ENCODE measurements at regions not wholly inside any gene's neighbourhood (a gene's known extent, or its start where the extent isn't known, plus 50 kb on each side); places are given as distances from the start of the nearest gene placed in this dataset.

DNA sequence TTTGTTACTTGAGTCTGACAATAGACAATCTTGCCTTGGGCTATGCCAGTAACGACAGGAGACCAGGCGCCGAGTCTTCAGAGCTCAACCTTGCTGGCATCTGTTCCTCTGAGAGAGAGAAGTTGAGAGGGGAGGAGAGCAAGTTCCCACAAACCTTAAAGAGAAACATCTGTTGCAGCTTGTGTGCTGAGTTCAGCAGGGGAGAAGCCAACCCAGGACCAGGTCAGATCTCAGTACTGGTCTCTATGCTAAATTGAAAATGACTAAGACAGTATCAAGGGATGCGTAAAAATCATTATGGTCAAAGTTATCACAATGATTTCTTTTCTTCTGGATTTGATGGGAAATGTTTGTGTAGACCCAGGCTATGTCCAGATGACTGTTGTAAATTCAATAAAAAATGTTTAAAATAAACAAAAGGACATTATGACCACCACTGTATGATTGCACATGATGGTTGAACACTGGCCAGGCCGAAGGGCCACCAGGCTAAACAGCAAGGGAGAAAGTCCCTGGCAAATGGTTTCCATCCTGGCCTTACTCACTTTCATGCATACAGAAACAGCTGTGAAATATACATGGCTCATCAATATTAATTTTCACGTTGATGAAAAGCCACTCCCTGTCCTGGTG is 100.3 kb upstream of the PMAIP1 start:
- TF ChIP-seq, protein P1, sequence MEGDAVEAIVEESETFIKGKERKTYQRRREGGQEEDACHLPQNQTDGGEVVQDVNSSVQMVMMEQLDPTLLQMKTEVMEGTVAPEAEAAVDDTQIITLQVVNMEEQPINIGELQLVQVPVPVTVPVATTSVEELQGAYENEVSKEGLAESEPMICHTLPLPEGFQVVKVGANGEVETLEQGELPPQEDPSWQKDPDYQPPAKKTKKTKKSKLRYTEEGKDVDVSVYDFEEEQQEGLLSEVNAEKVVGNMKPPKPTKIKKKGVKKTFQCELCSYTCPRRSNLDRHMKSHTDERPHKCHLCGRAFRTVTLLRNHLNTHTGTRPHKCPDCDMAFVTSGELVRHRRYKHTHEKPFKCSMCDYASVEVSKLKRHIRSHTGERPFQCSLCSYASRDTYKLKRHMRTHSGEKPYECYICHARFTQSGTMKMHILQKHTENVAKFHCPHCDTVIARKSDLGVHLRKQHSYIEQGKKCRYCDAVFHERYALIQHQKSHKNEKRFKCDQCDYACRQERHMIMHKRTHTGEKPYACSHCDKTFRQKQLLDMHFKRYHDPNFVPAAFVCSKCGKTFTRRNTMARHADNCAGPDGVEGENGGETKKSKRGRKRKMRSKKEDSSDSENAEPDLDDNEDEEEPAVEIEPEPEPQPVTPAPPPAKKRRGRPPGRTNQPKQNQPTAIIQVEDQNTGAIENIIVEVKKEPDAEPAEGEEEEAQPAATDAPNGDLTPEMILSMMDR (IDR thresholded peaks at IDR 0.05 in 8 of 11, conservative IDR thresholded peaks at IDR 0.05 in 3 of 11): no peak
- TF ChIP-seq POLR2AphosphoS5 (IDR thresholded peaks at IDR 0.05) (no peak), POLR2A (IDR thresholded peaks at IDR 0.05) (no peak)

All from spleen (tissue), 7 donors.